Kidney epithelial cell (primary cell): ENCODE measurements at regions not wholly inside any gene's neighbourhood (a gene's known extent, or its start where the extent isn't known, plus 50 kb on each side); places are given as distances from the start of the nearest gene placed in this dataset.
"Not testable (repeated sequence)": the region's sequence is repeated elsewhere in the genome, so short reads cannot be mapped to it uniquely, and the experiment has no call there.

ENCODE experiments used
- DNase-seq: peaks from one replicate; pipeline ENCODE4 v3.0.0-alpha.2; 2010; ENCODE audit warnings: low read depth
- H3K27me3 ChIP-seq: 2 replicates; pipeline ENCODE4 v1.6.0; 2011; ENCODE audit warnings: low read length; ENCODE audit not compliant: control insufficient read depth, insufficient read depth
- H3K36me3 ChIP-seq: 2 replicates; pipeline ENCODE4 v1.5.1; 2011; ENCODE audit warnings: low read length; ENCODE audit not compliant: control insufficient read depth, insufficient read depth
- H3K4me3 ChIP-seq: 2 replicates; pipeline ENCODE4 v1.5.1; 2011; ENCODE audit warnings: low read depth, mild to moderate bottlenecking, control low read depth, low read length
- TF ChIP-seq, protein P1 (sequence below): IDR thresholded peaks from 2 replicates; pipeline ENCODE4 v1.5.1; 2011; ENCODE audit warnings: mild to moderate bottlenecking, moderate library complexity, low read length, control low read depth, inconsistent platforms; ENCODE audit not compliant: insufficient read depth, poor library complexity, severe bottlenecking

DNA sequence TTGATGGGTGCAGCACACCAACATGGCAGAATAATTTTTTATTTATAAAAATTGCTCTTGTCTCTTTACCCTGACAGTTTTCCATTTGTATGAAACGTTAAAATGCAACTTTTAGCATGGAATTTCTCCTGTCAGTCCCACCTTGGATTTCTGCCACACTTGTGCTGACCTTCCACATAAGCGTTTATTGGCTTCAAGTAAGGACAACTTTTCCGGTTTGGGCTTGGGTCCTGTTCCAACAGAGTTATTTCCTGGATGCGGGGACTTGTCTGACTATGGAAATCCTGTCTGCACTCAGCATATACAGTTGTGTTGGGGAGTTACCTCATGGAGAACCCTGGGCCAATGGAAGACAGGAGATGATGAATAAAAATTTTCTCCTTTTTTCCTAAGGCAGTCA is 294.7 kb downstream of the NAF1 start:
- no peaks in the 10 kb centered on the region for H3K36me3 ChIP-seq
- TF ChIP-seq, protein P1, sequence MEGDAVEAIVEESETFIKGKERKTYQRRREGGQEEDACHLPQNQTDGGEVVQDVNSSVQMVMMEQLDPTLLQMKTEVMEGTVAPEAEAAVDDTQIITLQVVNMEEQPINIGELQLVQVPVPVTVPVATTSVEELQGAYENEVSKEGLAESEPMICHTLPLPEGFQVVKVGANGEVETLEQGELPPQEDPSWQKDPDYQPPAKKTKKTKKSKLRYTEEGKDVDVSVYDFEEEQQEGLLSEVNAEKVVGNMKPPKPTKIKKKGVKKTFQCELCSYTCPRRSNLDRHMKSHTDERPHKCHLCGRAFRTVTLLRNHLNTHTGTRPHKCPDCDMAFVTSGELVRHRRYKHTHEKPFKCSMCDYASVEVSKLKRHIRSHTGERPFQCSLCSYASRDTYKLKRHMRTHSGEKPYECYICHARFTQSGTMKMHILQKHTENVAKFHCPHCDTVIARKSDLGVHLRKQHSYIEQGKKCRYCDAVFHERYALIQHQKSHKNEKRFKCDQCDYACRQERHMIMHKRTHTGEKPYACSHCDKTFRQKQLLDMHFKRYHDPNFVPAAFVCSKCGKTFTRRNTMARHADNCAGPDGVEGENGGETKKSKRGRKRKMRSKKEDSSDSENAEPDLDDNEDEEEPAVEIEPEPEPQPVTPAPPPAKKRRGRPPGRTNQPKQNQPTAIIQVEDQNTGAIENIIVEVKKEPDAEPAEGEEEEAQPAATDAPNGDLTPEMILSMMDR = no peak
- H3K27me3 ChIP-seq = no peaks in the 10 kb centered on the region
- DNase-seq = no peak
- H3K4me3 ChIP-seq = no peak overlapping the region

DNA sequence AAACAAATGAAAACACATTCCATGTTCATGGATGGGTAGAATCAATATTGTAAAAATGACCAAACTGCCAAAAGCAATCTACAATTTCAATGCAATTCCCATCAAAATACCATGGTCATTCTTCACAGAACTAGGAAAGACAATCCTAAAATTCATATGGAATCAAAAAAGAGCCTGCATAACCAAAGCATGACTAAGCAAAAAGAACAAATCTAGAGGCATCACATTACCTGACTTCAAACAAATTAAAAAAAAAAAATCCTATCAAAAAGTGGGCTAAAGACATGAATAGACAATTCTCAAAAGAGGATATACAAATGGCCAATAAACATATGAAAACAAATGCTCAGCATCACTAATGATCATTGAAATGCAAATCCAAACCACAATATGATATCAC is 297.5 kb downstream of the NAF1 start:
- Histone ChIP-seq H3K27me3 (no peaks in the 10 kb centered on the region), H3K36me3 (no peaks in the 10 kb centered on the region), H3K4me3 (no peak overlapping the region)
- TF ChIP-seq, protein P1 = no peak
- DNase-seq = no peak

DNA sequence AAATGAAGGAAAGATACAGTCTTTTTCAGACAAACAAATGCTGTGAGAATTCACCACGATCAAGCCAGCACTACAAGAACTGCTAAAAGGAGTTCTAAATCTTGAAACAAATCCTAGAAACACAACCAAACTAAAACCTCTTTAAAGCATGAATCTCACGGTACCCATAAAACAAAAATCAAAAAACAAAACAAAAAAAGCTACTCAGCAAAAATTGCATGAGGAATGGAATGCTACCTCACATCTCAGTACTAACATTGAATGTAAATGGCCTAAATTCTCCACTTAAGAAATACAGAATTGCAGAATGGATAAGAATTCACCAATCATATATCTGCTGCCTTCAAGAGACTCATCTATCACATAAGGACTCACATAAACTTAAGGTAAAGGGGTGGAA is 300.1 kb downstream of the NAF1 start:
- no peak for DNase-seq
- H3K4me3 ChIP-seq = no peak overlapping the region
- TF ChIP-seq, protein P1 = no peak
- H3K36me3 ChIP-seq = no peaks in the 10 kb centered on the region
- H3K27me3 ChIP-seq = no peaks in the 10 kb centered on the region

DNA sequence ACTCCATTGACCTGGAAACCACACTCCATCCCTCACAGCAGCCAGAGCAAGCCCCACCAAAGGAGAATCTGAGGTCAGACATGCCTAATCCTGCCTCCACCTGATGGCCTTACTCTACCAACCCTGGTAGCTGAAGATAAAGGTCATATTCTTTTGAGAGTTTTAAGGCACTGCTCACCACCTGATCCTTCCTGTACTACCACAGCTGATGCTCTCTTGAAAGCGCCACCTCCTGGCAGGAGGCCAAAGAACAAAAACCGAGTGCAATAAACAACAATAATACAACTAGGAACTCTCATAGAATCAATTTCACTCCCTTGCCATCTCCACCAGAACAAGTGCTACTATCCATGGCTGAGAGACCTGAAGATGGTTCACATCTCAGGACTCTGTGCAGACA is 301.6 kb downstream of the NAF1 start:
- no peaks in the 10 kb centered on the region for H3K36me3 ChIP-seq
- DNase-seq = no peak
- H3K4me3 ChIP-seq = no peak overlapping the region
- no peaks in the 10 kb centered on the region for H3K27me3 ChIP-seq
- TF ChIP-seq, protein P1 = no peak

DNA sequence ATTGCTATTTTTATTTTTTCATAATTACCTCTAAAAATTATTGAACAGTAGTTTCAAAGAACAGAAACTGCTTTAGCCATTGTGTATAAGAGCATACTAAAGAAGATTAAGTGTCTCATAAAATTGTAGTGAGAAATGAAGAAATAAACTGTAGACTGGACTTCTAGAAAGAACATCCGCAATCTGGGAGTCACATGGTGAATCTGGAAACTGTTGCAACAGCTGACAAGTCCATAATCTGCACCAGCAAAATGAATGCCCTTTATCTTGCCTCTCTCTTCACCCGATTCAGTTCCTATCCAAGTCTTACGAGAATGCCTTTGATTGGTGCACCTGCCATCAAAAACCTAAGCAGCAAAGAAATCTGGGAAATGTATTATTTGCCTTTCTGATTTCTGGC is 312.9 kb downstream of the NAF1 start:
- Histone ChIP-seq H3K36me3 (no peaks in the 10 kb centered on the region), H3K4me3 (no peak overlapping the region), H3K27me3 (no peaks in the 10 kb centered on the region)
- TF ChIP-seq, protein P1 = no peak
- DNase-seq = no peak

DNA sequence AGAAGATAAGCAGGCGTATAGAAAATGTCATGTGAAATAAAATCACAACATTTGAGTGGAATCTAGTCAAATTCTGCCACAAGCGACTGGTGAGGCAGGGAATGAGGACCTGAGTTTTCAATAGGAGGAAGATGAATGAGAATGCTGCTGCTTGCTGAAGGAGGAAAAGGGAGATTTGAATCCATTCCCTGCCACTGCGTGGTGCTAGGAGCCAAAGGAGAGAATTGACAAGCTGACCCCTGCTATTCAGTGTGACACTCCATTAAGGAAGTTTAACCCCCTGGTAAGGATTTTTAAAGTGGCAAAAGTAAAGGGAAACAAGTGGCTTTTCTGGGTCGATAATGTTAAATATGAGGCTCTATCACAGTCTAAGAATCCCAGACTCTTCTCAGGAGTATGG is 314.0 kb downstream of the NAF1 start:
- Histone ChIP-seq H3K36me3 (no peaks in the 10 kb centered on the region), H3K4me3 (no peak overlapping the region), H3K27me3 (no peaks in the 10 kb centered on the region)
- TF ChIP-seq, protein P1 = no peak
- no peak for DNase-seq

DNA sequence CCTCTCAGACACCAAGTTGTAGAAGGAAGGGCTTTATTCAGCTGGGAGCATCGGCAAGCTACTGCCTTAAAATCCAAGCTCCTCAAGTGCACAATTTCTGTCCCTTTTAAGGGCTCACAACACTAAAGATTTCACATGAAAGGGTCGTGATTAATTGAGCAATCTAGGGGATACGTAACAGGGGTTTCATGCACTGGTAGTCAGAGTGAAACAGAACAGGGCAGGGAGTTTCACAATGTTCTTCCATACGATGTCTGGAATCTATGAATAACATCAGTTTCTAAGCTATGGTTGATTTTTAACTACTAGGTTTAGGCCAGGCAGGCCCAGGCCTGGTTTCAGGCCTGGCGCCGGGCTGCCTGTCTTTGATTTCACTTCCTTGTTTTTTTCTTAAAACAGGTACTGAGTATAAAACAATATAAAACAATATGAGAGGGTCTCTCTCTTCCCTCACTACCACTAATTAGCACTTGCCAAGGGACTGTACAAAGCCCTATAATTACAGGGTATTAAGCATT is 315.4 kb downstream of the NAF1 start:
- not testable (repeated sequence) for H3K27me3 ChIP-seq, H3K4me3 ChIP-seq, H3K36me3 ChIP-seq
- peak; percentile 21 for DNase-seq
